H1 (cell line): ENCODE measurements at regions not wholly inside any gene's neighbourhood (a gene's known extent, or its start where the extent isn't known, plus 50 kb on each side); places are given as distances from the start of the nearest gene placed in this dataset.

Experiments
- CTCF ChIP-seq, 3 experiments: IDR thresholded peaks; 1 replicate in 2 of 3; 2 replicates in 1 of 3; pipeline versions ENCODE4 v1.5.1 to v1.6.1; 2011; ENCODE audit warnings: low read length in 3 of 3, mild to moderate bottlenecking in 3 of 3, inconsistent platforms in 2 of 3, low read depth in 1 of 3, moderate library complexity in 1 of 3; ENCODE audit not compliant: insufficient read depth in 1 of 3; ENCODE audit errors: control extremely low read depth in 1 of 3
- EZH2 ChIP-seq: fragments of 200-600 bp; sonication (generic); IDR thresholded peaks from 2 replicates; pipeline ENCODE4 v1.7.1; 2012; ENCODE audit warnings: low read depth, mild to moderate bottlenecking, moderate library complexity, low read length, inconsistent platforms; ENCODE audit not compliant: severe bottlenecking
- KDM5A ChIP-seq: fragments of 200-600 bp; IDR thresholded peaks from 2 replicates; pipeline ENCODE4 v1.7.1; 2012; ENCODE audit warnings: mild to moderate bottlenecking, low read length, inconsistent platforms, mixed read lengths
- MAFK ChIP-seq: IDR thresholded peaks from 2 replicates; pipeline ENCODE4 v1.6.1; 2012; ENCODE audit warnings: low read depth, mild to moderate bottlenecking, improper control_type of control experiment, low read length
- POLR2A ChIP-seq, 2 experiments: IDR thresholded peaks; 1 replicate in 1 of 2; 2 replicates in 1 of 2; pipeline ENCODE4 v1.6.1; 2011; ENCODE audit warnings: low read depth in 2 of 2, low read length in 2 of 2, mild to moderate bottlenecking in 2 of 2; ENCODE audit errors: control extremely low read depth in 1 of 2
- RNF2 ChIP-seq: fragments of 200-900, 300-1000 bp; sonication (generic); IDR thresholded peaks from 2 replicates; pipeline ENCODE4 v1.7.1; 2016; ENCODE audit warnings: borderline replicate concordance, low read depth, mild to moderate bottlenecking, antibody characterized with exemption, low read length; ENCODE audit not compliant: poor library complexity, severe bottlenecking; ENCODE audit errors: missing control alignments
- SP1 ChIP-seq: IDR thresholded peaks from 2 replicates; pipeline ENCODE4 v1.6.1; 2011; ENCODE audit warnings: low read depth, low read length
- TAF1 ChIP-seq: IDR thresholded peaks from 2 replicates; pipeline ENCODE4 v1.6.1; 2011; ENCODE audit warnings: mild to moderate bottlenecking, low read depth, low read length

GRCh38 chr22:44385296-44385610, 72.5 kb upstream of the SHISAL1 start:
- TF ChIP-seq TAF1, result no peak
- no peak for TF ChIP-seq KDM5A
- no peak for TF ChIP-seq EZH2
- no peak for TF ChIP-seq POLR2A (IDR thresholded peaks at IDR 0.05; ENCODE audit: control extremely low read depth in 1 of 2, low read depth in 2 of 2, low read length in 2 of 2)
- no peak for TF ChIP-seq CTCF (IDR thresholded peaks at IDR 0.05; ENCODE audit: control extremely low read depth in 1 of 3, insufficient read depth in 1 of 3, low read depth in 1 of 3, low read length in 3 of 3)
- TF ChIP-seq SP1, result no peak
- TF ChIP-seq MAFK, result no peak
- no peak for TF ChIP-seq RNF2
